Adrenal gland (tissue), 5 donors: ENCODE measurements at regions not wholly inside any gene's neighbourhood (a gene's known extent, or its start where the extent isn't known, plus 50 kb on each side); places are given as distances from the start of the nearest gene placed in this dataset.

ENCODE experiments used
- POLR2A ChIP-seq, 2 donors: fragments of 450-650 bp; IDR thresholded peaks; one replicate each; pipeline ENCODE4 v1.6.1; 2017; ENCODE audit warnings: antibody characterized with exemption in 2 of 2, mild to moderate bottlenecking in 2 of 2, moderate library complexity in 1 of 2
- TF ChIP-seq, protein P1 (sequence below), 6 experiments: fragments of 450-650 bp in 4 of 6; fragments of 200-600 bp in 2 of 6; sonication (generic) in 1 of 6; IDR thresholded peaks; 1 replicate in 5 of 6; 2 replicates in 1 of 6; pipeline versions ENCODE4 v1.5.1 to v1.8.0; 2016 to 2021; ENCODE audit warnings: antibody characterized with exemption in 6 of 6, mild to moderate bottlenecking in 2 of 6, moderate library complexity in 1 of 6
- donor health status: DM: no; HTN: no; CAD: no.

DNA sequence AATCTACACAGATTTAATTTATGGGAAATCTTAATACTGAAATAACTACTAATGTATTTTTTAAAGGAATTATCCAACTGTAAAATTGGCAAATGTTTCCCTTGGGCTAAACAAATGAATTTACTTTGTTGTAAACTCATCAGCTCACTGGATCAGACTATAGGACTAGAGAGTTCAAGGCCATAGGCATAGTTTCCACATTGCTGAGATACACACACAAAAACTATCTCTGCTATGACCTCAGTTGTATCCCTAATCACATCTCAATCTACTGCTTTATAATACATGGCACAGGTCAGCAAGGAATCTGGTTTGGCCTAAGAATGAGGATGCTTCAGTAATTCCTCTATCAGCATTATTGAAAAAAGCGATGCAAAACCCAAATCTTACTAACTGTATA is 101.1 kb upstream of the SLC39A10 start:
- TF ChIP-seq, protein P1, sequence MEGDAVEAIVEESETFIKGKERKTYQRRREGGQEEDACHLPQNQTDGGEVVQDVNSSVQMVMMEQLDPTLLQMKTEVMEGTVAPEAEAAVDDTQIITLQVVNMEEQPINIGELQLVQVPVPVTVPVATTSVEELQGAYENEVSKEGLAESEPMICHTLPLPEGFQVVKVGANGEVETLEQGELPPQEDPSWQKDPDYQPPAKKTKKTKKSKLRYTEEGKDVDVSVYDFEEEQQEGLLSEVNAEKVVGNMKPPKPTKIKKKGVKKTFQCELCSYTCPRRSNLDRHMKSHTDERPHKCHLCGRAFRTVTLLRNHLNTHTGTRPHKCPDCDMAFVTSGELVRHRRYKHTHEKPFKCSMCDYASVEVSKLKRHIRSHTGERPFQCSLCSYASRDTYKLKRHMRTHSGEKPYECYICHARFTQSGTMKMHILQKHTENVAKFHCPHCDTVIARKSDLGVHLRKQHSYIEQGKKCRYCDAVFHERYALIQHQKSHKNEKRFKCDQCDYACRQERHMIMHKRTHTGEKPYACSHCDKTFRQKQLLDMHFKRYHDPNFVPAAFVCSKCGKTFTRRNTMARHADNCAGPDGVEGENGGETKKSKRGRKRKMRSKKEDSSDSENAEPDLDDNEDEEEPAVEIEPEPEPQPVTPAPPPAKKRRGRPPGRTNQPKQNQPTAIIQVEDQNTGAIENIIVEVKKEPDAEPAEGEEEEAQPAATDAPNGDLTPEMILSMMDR (IDR thresholded peaks at IDR 0.05) = no peak
- TF ChIP-seq POLR2A (IDR thresholded peaks at IDR 0.05) = no peak
